Stomach (tissue), 8 donors: ENCODE measurements at regions not wholly inside any gene's neighbourhood (a gene's known extent, or its start where the extent isn't known, plus 50 kb on each side); places are given as distances from the start of the nearest gene placed in this dataset.

Experiments used
- DNase-seq, 2 donors: peaks; one replicate each; pipeline versions ENCODE4 v3.0.0 to v3.0.0-alpha.2; 2013 to 2019
- H3K27ac ChIP-seq, 5 donors: fragments of 200-600 bp in 4 of 5; sonication (generic) in 4 of 5; one replicate each; pipeline ENCODE4 v1.5.1; 2013 to 2019; ENCODE audit warnings: mild to moderate bottlenecking in 1 of 5, moderate library complexity in 1 of 5
- H3K27me3 ChIP-seq, 3 donors: fragments of 200-600 bp; sonication (generic); one replicate each; pipeline ENCODE4 v1.5.1; 2017 to 2019; ENCODE audit warnings: mixed run types in 1 of 3
- H3K36me3 ChIP-seq, 4 donors: fragments of 200-600 bp; sonication (generic); 1 replicate in 3 of 4; 2 replicates in 1 of 4; pipeline ENCODE4 v1.5.1; 2016 to 2019
- H3K4me1 ChIP-seq, 4 donors: fragments of 200-600 bp; sonication (generic); one replicate each; pipeline ENCODE4 v1.5.1; 2016 to 2019
- H3K4me3 ChIP-seq, 4 donors: fragments of 200-600 bp; sonication (generic) in 3 of 4; one replicate each; pipeline ENCODE4 v1.5.1; 2016 to 2019; ENCODE audit warnings: mild to moderate bottlenecking in 1 of 4
- H3K9me3 ChIP-seq, 4 donors: fragments of 200-600 bp; sonication (generic); one replicate each; pipeline ENCODE4 v1.5.1; 2016 to 2019
- CTCF ChIP-seq, 7 experiments: fragments of 450-650 bp in 4 of 7; fragments of 200-600 bp in 3 of 7; sonication (generic) in 3 of 7; IDR thresholded peaks; one replicate each; pipeline ENCODE4 v1.5.1; 2016 to 2019; ENCODE audit warnings: antibody characterized with exemption in 7 of 7, control low read depth in 2 of 7, mild to moderate bottlenecking in 1 of 7
- EP300 ChIP-seq: sonication (generic); formaldehyde crosslinking; IDR thresholded peaks from one replicate; pipeline ENCODE4 v1.6.1; 2017; ENCODE audit warnings: antibody characterized with exemption
- POLR2A ChIP-seq, 4 donors: fragments of 450-650 bp; IDR thresholded peaks; one replicate each; pipeline ENCODE4 v1.6.1; 2016; ENCODE audit warnings: antibody characterized with exemption in 4 of 4, control low read depth in 2 of 4, mild to moderate bottlenecking in 1 of 4, moderate library complexity in 1 of 4
- POLR2AphosphoS5 ChIP-seq, 3 donors: sonication (generic); formaldehyde crosslinking; IDR thresholded peaks; one replicate each; pipeline ENCODE4 v1.6.1; 2016; ENCODE audit warnings: antibody characterized with exemption in 3 of 3
- WGBS, 5 donors: extraction: QIAGEN DNeasy Blood & Tissue Kit in 3 of 5; methylation state at CpG; one replicate each; pipeline versions ENCODE4 v1.1.5 to v1.1.7; 2013 to 2018; 5-methylcytosine and 5-hydroxymethylcytosine counted together
- intact Hi-C: fragments of 100-400 bp; cut with DNase I; formaldehyde crosslinking; loops from one replicate; pipeline ENCODE4 v1.15.1; 2023; ENCODE audit warnings: low total_unique reads
- donor health status: healthy with polysubstance abuse.
- donor health status: Bipolar disorder and iron deficiency.
- donor health status: healthy.

- Histone ChIP-seq H3K4me1 (no peaks in the 10 kb centered on the region), H3K27me3 (no peaks in the 10 kb centered on the region), H3K9me3 (no peaks in the 10 kb centered on the region), H3K4me3 (no peak overlapping the region), H3K36me3 (no peaks in the 10 kb centered on the region), H3K27ac (no peak overlapping the region)
- WGBS, 5 donors, result 81 to 88% (median 87%) methylated on average over 2 of the region's 2 CpGs
- DNase-seq, result no peak
- intact Hi-C loops, result no loop called here
- TF ChIP-seq CTCF (IDR thresholded peaks at IDR 0.05), result no peak
- TF ChIP-seq EP300, result no peak
- no peak for TF ChIP-seq POLR2AphosphoS5 (IDR thresholded peaks at IDR 0.05)
- no peak for TF ChIP-seq POLR2A (IDR thresholded peaks at IDR 0.05)
Measured at GRCh38 chr12:25768151-25768550, 190.3 kb upstream of the RASSF8 start.

- Histone ChIP-seq H3K9me3 (no peaks in the 10 kb centered on the region), H3K4me1 (no peaks in the 10 kb centered on the region), H3K36me3 (no peaks in the 10 kb centered on the region), H3K4me3 (no peak overlapping the region), H3K27me3 (no peaks in the 10 kb centered on the region), H3K27ac (no peak overlapping the region)
- 65 to 74% (median 71%) methylated on average over 6 of the region's 6 CpGs for WGBS, 5 donors
- intact Hi-C loops, result no loop called here
- DNase-seq, result no peak
- TF ChIP-seq POLR2AphosphoS5 (IDR thresholded peaks at IDR 0.05) (no peak), EP300 (no peak), POLR2A (IDR thresholded peaks at IDR 0.05) (no peak), CTCF (IDR thresholded peaks at IDR 0.05) (no peak)
Measured at GRCh38 chr12:25769082-25769945, 189.2 kb upstream of the RASSF8 start.

GRCh38 chr12:25771041-25771440, 187.4 kb upstream of the RASSF8 start:
- Histone ChIP-seq H3K9me3 (no peaks in the 10 kb centered on the region), H3K27me3 (no peaks in the 10 kb centered on the region), H3K36me3 (no peaks in the 10 kb centered on the region), H3K4me1 (no peaks in the 10 kb centered on the region), H3K4me3 (no peak overlapping the region), H3K27ac (no peak overlapping the region)
- intact Hi-C loops, result no loop called here
- 26 to 42% (median 41%) methylated on average over 2 of the region's 2 CpGs for WGBS, 5 donors
- no peak for TF ChIP-seq CTCF (IDR thresholded peaks at IDR 0.05)
- TF ChIP-seq POLR2AphosphoS5 (IDR thresholded peaks at IDR 0.05), result no peak
- TF ChIP-seq POLR2A (IDR thresholded peaks at IDR 0.05), result no peak
- no peak for TF ChIP-seq EP300
- DNase-seq, result no peak

- intact Hi-C loops, result no loop called here
- Histone ChIP-seq H3K27ac (no peak overlapping the region), H3K27me3 (no peaks in the 10 kb centered on the region), H3K9me3 (no peaks in the 10 kb centered on the region), H3K4me1 (no peaks in the 10 kb centered on the region), H3K4me3 (no peak overlapping the region), H3K36me3 (no peaks in the 10 kb centered on the region)
- TF ChIP-seq EP300, result no peak
- TF ChIP-seq POLR2A (IDR thresholded peaks at IDR 0.05), result no peak
- no peak for TF ChIP-seq CTCF (IDR thresholded peaks at IDR 0.05)
- no peak for TF ChIP-seq POLR2AphosphoS5 (IDR thresholded peaks at IDR 0.05)
- DNase-seq, result no peak
- 70 to 95% (median 85%) methylated on average over 4 of the region's 4 CpGs for WGBS, 5 donors
Measured at GRCh38 chr12:25771476-25771875, 187.0 kb upstream of the RASSF8 start.
